OCI-LY3 (cell line): ENCODE measurements at regions not wholly inside any gene's neighbourhood (a gene's known extent, or its start where the extent isn't known, plus 50 kb on each side); places are given as distances from the start of the nearest gene placed in this dataset.

ENCODE experiments used
- CTCF ChIP-seq: fragments of 200-600, 300-600 bp; sonication (generic); IDR thresholded peaks from 2 replicates; pipeline ENCODE4 v1.5.1; 2014; ENCODE audit warnings: antibody characterized with exemption, low read length, low read depth
- EZH2phosphoT487 ChIP-seq: fragments of 200-600 bp; shearing (Covaris generic); IDR thresholded peaks from 2 replicates; pipeline ENCODE4 v1.6.1; 2018; ENCODE audit warnings: antibody characterized with exemption, mixed run types, low read depth

GRCh38 chr3:20865803-20866202, 679.8 kb upstream of the SGO1 start:
- no peak for TF ChIP-seq CTCF
- TF ChIP-seq EZH2phosphoT487 = no peak
